ENCODE measurements at regions not wholly inside any gene's neighbourhood (a gene's known extent, or its start where the extent isn't known, plus 50 kb on each side); places are given as distances from the start of the nearest gene placed in this dataset.

- DNase-seq: no peak
Observed at GRCh38 chr4:28890949-28891775, 1829.0 kb upstream of the PCDH7 start.

- no peak for DNase-seq
Observed at GRCh38 chr4:28913466-28913865, 1806.7 kb upstream of the PCDH7 start.

GRCh38 chr4:28916585-28916984 is 1803.6 kb upstream of the PCDH7 start:
- no peak for DNase-seq

GRCh38 chr4:28918871-28919270 is 1801.3 kb upstream of the PCDH7 start:
- no peak for DNase-seq

GRCh38 chr4:28921886-28922285 is 1798.3 kb upstream of the PCDH7 start:
- DNase-seq: no peak

- no peak for DNase-seq
Observed at GRCh38 chr4:28926156-28926555, 1794.0 kb upstream of the PCDH7 start.

GRCh38 chr4:28942631-28943030 is 1777.5 kb upstream of the PCDH7 start:
- no peak for DNase-seq

- DNase-seq: no peak
Observed at GRCh38 chr4:28947374-28947773, 1772.8 kb upstream of the PCDH7 start.

GRCh38 chr4:28948501-28948900 is 1771.7 kb upstream of the PCDH7 start:
- no peak for DNase-seq

GRCh38 chr4:28966982-28967381 is 1753.2 kb upstream of the PCDH7 start:
- DNase-seq: no peak

- DNase-seq: no peak
Observed at GRCh38 chr4:28973587-28974350, 1746.4 kb upstream of the PCDH7 start.

- no peak for DNase-seq
Observed at GRCh38 chr4:28976369-28976768, 1743.8 kb upstream of the PCDH7 start.

GRCh38 chr4:29002151-29002550 is 1718.0 kb upstream of the PCDH7 start:
- no peak for DNase-seq

GRCh38 chr4:29005838-29006237 is 1714.3 kb upstream of the PCDH7 start:
- no peak for DNase-seq

- DNase-seq: no peak
Observed at GRCh38 chr4:29009908-29010307, 1710.3 kb upstream of the PCDH7 start.

- DNase-seq: no peak
Observed at GRCh38 chr4:29013341-29013740, 1706.8 kb upstream of the PCDH7 start.

GRCh38 chr4:29014555-29014954 is 1705.6 kb upstream of the PCDH7 start:
- no peak for DNase-seq

GRCh38 chr4:29033703-29034102 is 1686.5 kb upstream of the PCDH7 start:
- DNase-seq: no peak

- DNase-seq: no peak
Observed at GRCh38 chr4:29037501-29037900, 1682.7 kb upstream of the PCDH7 start.

GRCh38 chr4:29043411-29043810 is 1676.8 kb upstream of the PCDH7 start:
- no peak for DNase-seq

- no peak for DNase-seq
Observed at GRCh38 chr4:29046186-29046585, 1674.0 kb upstream of the PCDH7 start.

GRCh38 chr4:29046781-29047180 is 1673.4 kb upstream of the PCDH7 start:
- no peak for DNase-seq

GRCh38 chr4:29047341-29048041 is 1672.7 kb upstream of the PCDH7 start:
- DNase-seq: no peak

All from NCI-H2227 treated with DMSO at 0.1 percent for 48 hours (cell line).